SK-N-SH treated with all-trans-retinoic acid at 6 μM for 48 hours (cell line): ENCODE measurements at regions not wholly inside any gene's neighbourhood (a gene's known extent, or its start where the extent isn't known, plus 50 kb on each side); places are given as distances from the start of the nearest gene placed in this dataset.

Experiments
- ARNTL ChIP-seq: fragments of 450-650 bp; formaldehyde crosslinking; IDR thresholded peaks from 2 replicates; pipeline ENCODE4 v1.5.0; 2020; ENCODE audit warnings: low read depth, mild to moderate bottlenecking, moderate library complexity, borderline replicate concordance
- BACH2 ChIP-seq: fragments of 250-450 bp; sonication (Bioruptor Pico); IDR thresholded peaks from 2 replicates; pipeline ENCODE4 v1.9.0; 2021; ENCODE audit warnings: mild to moderate bottlenecking, borderline replicate concordance
- GLIS3 ChIP-seq: fragments of 250-450 bp; sonication (Bioruptor Pico); IDR thresholded peaks from 2 replicates; pipeline ENCODE4 v1.5.0; 2020; ENCODE audit warnings: mild to moderate bottlenecking, moderate library complexity
- ISL1 ChIP-seq: fragments of 250-450 bp; sonication (Bioruptor Pico); IDR thresholded peaks from 2 replicates; pipeline ENCODE4 v2.1.2; 2022; ENCODE audit warnings: mild to moderate bottlenecking, moderate library complexity
- PATZ1 ChIP-seq: fragments of 250-450 bp; sonication (Bioruptor Pico); IDR thresholded peaks from 2 replicates; pipeline ENCODE4 v1.8.0; 2020; ENCODE audit warnings: mild to moderate bottlenecking, moderate library complexity, borderline replicate concordance
- POU6F1 ChIP-seq: fragments of 250-450 bp; sonication (Bioruptor Pico); IDR thresholded peaks from 2 replicates; pipeline ENCODE4 v1.8.0; 2021; ENCODE audit warnings: low read depth, mild to moderate bottlenecking, moderate library complexity, borderline replicate concordance
- TCF4 ChIP-seq: fragments of 250-450 bp; sonication (Bioruptor Pico); IDR thresholded peaks from 2 replicates; pipeline ENCODE4 v1.8.0; 2021; ENCODE audit warnings: mild to moderate bottlenecking, moderate library complexity, borderline replicate concordance
- ZFP30 ChIP-seq: fragments of 450-650 bp; formaldehyde crosslinking; IDR thresholded peaks from 2 replicates; pipeline ENCODE4 v1.5.0; 2022; ENCODE audit warnings: mild to moderate bottlenecking, moderate library complexity
- ZNF565 ChIP-seq: fragments of 450-650 bp; formaldehyde crosslinking; conservative IDR thresholded peaks from 2 replicates; pipeline ENCODE4 v1.5.0; 2020; ENCODE audit warnings: low read depth, mild to moderate bottlenecking, moderate library complexity
- TF ChIP-seq, protein P1 (sequence below): fragments of 250-450 bp; sonication (Bioruptor Pico); IDR thresholded peaks from 2 replicates; pipeline ENCODE4 v1.5.1; 2020; ENCODE audit warnings: low read depth, mild to moderate bottlenecking, moderate library complexity

DNA sequence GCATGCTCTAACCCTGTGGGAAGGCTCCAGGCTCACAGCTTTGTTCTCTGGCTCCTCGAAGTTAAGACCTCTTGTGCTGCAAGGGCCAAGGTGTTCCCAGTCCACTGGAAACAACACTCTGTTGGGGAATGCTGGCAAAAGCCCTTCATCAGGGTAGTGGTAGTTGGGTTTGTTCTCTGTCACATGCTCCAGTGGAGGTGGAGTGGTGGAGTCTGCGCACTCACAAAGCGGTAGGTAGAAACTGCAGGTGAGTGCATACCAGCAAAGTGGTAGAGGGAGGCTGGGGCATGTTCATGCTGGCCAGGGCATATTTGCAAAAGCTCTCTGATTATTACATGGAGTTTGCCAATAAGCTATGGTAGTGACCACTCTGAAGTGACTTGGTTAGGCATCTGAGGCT is 410.5 kb downstream of the CDH19 start:
- TF ChIP-seq TCF4 (CRISPR knock-in tag) (no peak), PATZ1 (CRISPR knock-in tag) (no peak), ZFP30 (no peak), POU6F1 (CRISPR knock-in tag) (no peak), GLIS3 (CRISPR knock-in tag) (no peak), ISL1 (CRISPR knock-in tag) (no peak), ZNF565 (CRISPR knock-in tag) (no peak), ARNTL (CRISPR knock-in tag) (no peak), BACH2 (CRISPR knock-in tag) (no peak)
- TF ChIP-seq, protein P1, sequence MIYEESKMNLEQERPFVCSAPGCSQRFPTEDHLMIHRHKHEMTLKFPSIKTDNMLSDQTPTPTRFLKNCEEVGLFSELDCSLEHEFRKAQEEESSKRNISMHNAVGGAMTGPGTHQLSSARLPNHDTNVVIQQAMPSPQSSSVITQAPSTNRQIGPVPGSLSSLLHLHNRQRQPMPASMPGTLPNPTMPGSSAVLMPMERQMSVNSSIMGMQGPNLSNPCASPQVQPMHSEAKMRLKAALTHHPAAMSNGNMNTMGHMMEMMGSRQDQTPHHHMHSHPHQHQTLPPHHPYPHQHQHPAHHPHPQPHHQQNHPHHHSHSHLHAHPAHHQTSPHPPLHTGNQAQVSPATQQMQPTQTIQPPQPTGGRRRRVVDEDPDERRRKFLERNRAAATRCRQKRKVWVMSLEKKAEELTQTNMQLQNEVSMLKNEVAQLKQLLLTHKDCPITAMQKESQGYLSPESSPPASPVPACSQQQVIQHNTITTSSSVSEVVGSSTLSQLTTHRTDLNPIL (CRISPR knock-in tag) = no peak
